ENCODE measurements at regions not wholly inside any gene's neighbourhood (a gene's known extent, or its start where the extent isn't known, plus 50 kb on each side); places are given as distances from the start of the nearest gene placed in this dataset.

GRCh38 chr5:117088176-117088575 is 513.6 kb upstream of the SEMA6A start:
- no peak for DNase-seq (ENCODE audit: low spot score)
- in situ Hi-C loops (cut with MboI; ENCODE audit: low sequenced_read_pairs, unreplicated experiment): no loop called here
- TF ChIP-seq CTCF (IDR thresholded peaks at IDR 0.05; ENCODE audit: borderline replicate concordance, control extremely low read depth, extremely low read depth, insufficient read depth, missing control alignments): no peak

- DNase-seq (ENCODE audit: low spot score): no peak
- in situ Hi-C loops (cut with MboI; ENCODE audit: low sequenced_read_pairs, unreplicated experiment): no loop called here
- no peak for TF ChIP-seq CTCF (IDR thresholded peaks at IDR 0.05; ENCODE audit: borderline replicate concordance, control extremely low read depth, extremely low read depth, insufficient read depth, missing control alignments)
These were observed 509.4 kb upstream of the SEMA6A start for GRCh38 chr5:117084067-117084466.

GRCh38 chr5:117082977-117083376 is 508.4 kb upstream of the SEMA6A start:
- no peak for DNase-seq (ENCODE audit: low spot score)
- in situ Hi-C loops (cut with MboI; ENCODE audit: low sequenced_read_pairs, unreplicated experiment): no loop called here
- no peak for TF ChIP-seq CTCF (IDR thresholded peaks at IDR 0.05; ENCODE audit: borderline replicate concordance, control extremely low read depth, extremely low read depth, insufficient read depth, missing control alignments)

- in situ Hi-C loops (cut with MboI; ENCODE audit: low sequenced_read_pairs, unreplicated experiment): no loop called here
- no peak for DNase-seq (ENCODE audit: low spot score)
These were observed 502.5 kb upstream of the SEMA6A start for GRCh38 chr5:117077142-117077541.

GRCh38 chr5:117072439-117072838 is 497.8 kb upstream of the SEMA6A start:
- in situ Hi-C loops (cut with MboI; ENCODE audit: low sequenced_read_pairs, unreplicated experiment): no loop called here
- no peak for TF ChIP-seq CTCF (IDR thresholded peaks at IDR 0.05; ENCODE audit: borderline replicate concordance, control extremely low read depth, extremely low read depth, insufficient read depth, missing control alignments)
- DNase-seq (ENCODE audit: low spot score): no peak

More at GRCh38 chr5:117077142-117077541, 502.5 kb upstream of the SEMA6A start:
- TF ChIP-seq CTCF (IDR thresholded peaks at IDR 0.05; ENCODE audit: borderline replicate concordance, control extremely low read depth, extremely low read depth, insufficient read depth, missing control alignments): peak; percentile 12

- in situ Hi-C loops (cut with MboI; ENCODE audit: low sequenced_read_pairs, unreplicated experiment): no loop called here
- TF ChIP-seq CTCF (IDR thresholded peaks at IDR 0.05; ENCODE audit: borderline replicate concordance, control extremely low read depth, extremely low read depth, insufficient read depth, missing control alignments): no peak
- no peak for DNase-seq (ENCODE audit: low spot score)
These were observed 491.2 kb upstream of the SEMA6A start for GRCh38 chr5:117065800-117066199.

GRCh38 chr5:117065161-117065560 is 490.5 kb upstream of the SEMA6A start:
- in situ Hi-C loops (cut with MboI; ENCODE audit: low sequenced_read_pairs, unreplicated experiment): no loop called here
- no peak for DNase-seq (ENCODE audit: low spot score)
- no peak for TF ChIP-seq CTCF (IDR thresholded peaks at IDR 0.05; ENCODE audit: borderline replicate concordance, control extremely low read depth, extremely low read depth, insufficient read depth, missing control alignments)
